ENCODE measurements at regions not wholly inside any gene's neighbourhood (a gene's known extent, or its start where the extent isn't known, plus 50 kb on each side); places are given as distances from the start of the nearest gene placed in this dataset.
"Not testable (repeated sequence)": the region's sequence is repeated elsewhere in the genome, so short reads cannot be mapped to it uniquely, and the experiment has no call there.

DNA sequence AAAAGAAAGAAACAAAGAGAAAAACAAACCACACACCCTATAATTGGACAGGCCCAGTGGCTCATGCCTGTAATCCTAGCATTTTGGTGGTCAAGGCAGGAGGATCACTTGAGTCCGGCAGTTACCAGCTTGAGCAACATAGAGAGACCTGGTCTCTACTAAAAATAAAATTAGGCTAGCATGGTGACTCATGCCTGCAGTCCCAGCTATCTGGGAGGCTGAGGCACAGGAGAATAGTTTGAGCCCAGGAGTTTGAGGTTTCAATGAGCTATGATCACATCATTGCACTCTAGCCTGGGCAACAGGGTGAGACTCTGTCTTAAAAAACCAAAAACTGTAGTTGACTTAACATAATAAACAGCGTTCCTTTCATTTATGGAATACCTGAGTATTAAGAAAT lies 72.3 kb upstream of the ST3GAL6 start:
- DNase-seq (ENCODE audit: low read depth) = peak; percentile 19
- TF ChIP-seq CTCF (IDR thresholded peaks at IDR 0.05; ENCODE audit: insufficient read depth, low read depth, low read length, missing control alignments) = no peak
- no peak overlapping the region for H3K4me3 ChIP-seq (ENCODE audit: low read length)

GRCh38 chr3:98691897-98692296 lies 71.2 kb upstream of the ST3GAL6 start:
- no peak for TF ChIP-seq CTCF (IDR thresholded peaks at IDR 0.05; ENCODE audit: insufficient read depth, low read depth, low read length, missing control alignments)
- DNase-seq (ENCODE audit: low read depth) = peak; percentile 60
- H3K4me3 ChIP-seq (ENCODE audit: low read length) = no peak overlapping the region

DNA sequence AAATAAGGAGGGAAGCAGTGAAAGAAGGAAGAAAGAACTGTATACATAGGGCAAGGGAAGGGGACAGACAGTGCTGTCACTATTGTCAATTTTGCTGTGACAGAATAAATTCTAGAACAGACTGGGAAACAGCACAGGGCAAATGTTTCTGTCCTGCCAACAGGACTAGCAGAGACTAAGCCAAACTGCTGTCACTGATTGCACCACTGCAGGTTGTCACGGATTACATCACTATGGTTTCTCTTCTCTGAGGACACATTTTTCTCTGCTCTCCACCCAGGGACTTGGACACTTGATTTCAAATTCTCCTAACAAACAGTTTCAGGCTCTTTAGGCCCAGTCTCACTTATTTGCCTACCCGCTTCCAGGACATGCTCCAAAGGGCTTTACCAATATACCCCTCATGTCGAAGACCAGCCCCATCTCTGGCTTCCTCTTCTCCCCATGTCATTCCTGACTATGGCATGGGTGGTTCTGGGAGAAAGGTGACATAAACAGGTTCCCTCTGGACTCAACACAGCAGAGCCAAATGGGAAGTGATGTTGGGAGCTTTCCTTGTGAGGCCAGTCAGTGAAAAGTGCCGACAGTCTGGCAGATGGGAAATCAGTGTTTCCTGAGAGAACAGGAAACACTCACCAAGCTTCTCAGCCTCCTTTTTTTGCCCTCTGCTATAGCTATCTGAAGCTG lies 70.2 kb upstream of the ST3GAL6 start:
- TF ChIP-seq CTCF (IDR thresholded peaks at IDR 0.05; ENCODE audit: insufficient read depth, low read depth, low read length, missing control alignments) = no peak
- no peak overlapping the region for H3K4me3 ChIP-seq (ENCODE audit: low read length)
- peak; percentile 46 for DNase-seq (ENCODE audit: low read depth)

DNA sequence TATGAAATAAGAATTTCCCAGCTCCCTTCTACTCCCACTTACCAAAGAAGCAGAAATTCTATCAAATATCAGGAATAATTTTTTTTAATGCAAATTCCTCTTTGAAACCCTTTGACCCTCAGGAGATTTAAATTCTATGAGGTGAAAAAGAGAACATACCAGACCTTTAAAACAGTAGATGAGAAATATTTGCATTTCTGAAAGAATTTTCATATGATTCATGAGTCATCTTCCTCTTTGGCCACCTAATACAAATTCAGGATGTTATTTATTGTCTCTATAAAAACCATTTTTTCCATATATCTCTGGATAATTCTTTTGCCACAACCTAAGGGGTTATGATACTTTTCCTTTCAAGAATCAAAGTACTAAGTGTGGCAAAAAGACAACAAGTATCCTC lies 67.3 kb upstream of the ST3GAL6 start:
- H3K4me3 ChIP-seq (ENCODE audit: low read length) = no peak overlapping the region
- TF ChIP-seq CTCF (IDR thresholded peaks at IDR 0.05; ENCODE audit: insufficient read depth, low read depth, low read length, missing control alignments) = no peak
- DNase-seq (ENCODE audit: low read depth) = no peak

DNA sequence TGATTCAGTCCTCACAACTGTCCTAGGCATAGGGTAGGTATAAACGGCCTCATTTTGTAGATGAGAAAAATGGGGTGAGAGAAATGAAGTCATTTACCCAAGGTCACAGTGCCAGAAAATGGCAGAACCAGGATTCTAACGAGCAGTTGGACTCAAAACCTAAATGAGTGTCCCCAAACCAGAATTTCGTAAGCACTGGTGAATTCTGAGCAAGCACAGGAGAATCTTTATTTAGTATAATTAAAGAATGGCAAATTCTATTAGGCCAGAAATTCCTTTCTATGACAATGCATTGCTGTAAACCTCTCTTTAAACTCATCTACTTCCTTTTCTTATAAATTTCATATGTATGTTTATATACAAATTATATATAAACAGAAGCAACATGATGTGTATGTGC lies 66.8 kb upstream of the ST3GAL6 start:
- not testable (repeated sequence) for H3K4me3 ChIP-seq (ENCODE audit: low read length); DNase-seq (ENCODE audit: low read depth)

GRCh38 chr3:98697225-98697624 lies 65.9 kb upstream of the ST3GAL6 start:
- H3K4me3 ChIP-seq (ENCODE audit: low read length) = no peak overlapping the region
- no peak for DNase-seq (ENCODE audit: low read depth)

DNA sequence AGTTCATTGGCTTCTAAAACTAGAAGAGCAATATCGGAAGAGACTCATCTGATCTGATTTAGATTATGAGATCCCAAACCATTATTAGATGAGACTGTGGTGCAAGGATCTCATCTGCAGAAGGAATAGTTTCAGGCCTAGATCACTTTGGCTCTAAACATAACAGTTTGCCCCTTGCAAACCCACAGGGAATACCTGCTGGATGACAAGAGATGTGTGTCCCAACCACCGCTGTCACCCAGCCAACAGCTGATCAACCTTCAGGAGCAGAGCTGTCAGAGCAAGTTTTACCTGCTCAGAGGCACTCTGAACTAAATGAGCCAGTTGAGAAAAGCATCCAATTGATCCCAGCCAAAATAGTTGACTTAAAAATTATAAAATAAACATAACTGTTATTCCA lies 64.0 kb upstream of the ST3GAL6 start:
- no peak overlapping the region for H3K4me3 ChIP-seq (ENCODE audit: low read length)
- no peak for TF ChIP-seq CTCF (IDR thresholded peaks at IDR 0.05; ENCODE audit: insufficient read depth, low read depth, low read length, missing control alignments)
- DNase-seq (ENCODE audit: low read depth) = peak; percentile 91

More at GRCh38 chr3:98697225-98697624, 65.9 kb upstream of the ST3GAL6 start:
- no peak for TF ChIP-seq CTCF (IDR thresholded peaks at IDR 0.05; ENCODE audit: insufficient read depth, low read depth, low read length, missing control alignments)
